IPS DF 19.7 (cell line): ENCODE measurements at regions not wholly inside any gene's neighbourhood (a gene's known extent, or its start where the extent isn't known, plus 50 kb on each side); places are given as distances from the start of the nearest gene placed in this dataset.
"Not testable (repeated sequence)": the region's sequence is repeated elsewhere in the genome, so short reads cannot be mapped to it uniquely, and the experiment has no call there.

Experiments used
- DNase-seq: peaks from one replicate; pipeline ENCODE4 v3.0.0-alpha.2; 2013; ENCODE audit warnings: low read depth, low spot score

DNA sequence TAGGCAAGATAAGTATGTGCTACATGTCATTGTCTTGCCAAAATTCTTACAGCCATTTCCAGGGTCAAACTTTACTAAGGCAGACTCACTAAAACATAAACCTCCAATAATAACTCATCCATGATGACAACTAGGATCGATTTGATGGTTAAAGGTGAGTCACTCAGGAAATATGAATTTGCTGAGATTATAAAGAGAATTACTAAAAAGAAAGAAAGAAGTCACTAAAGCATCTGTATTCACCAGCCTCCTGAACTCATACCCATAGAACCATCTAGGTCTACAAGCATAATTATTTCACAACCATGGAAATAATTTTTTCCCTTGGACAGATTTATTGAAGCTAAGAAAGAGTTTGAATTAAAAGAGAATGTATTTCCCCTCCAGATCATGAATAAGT is 258.6 kb downstream of the TLE1 start:
- no peak for DNase-seq

DNA sequence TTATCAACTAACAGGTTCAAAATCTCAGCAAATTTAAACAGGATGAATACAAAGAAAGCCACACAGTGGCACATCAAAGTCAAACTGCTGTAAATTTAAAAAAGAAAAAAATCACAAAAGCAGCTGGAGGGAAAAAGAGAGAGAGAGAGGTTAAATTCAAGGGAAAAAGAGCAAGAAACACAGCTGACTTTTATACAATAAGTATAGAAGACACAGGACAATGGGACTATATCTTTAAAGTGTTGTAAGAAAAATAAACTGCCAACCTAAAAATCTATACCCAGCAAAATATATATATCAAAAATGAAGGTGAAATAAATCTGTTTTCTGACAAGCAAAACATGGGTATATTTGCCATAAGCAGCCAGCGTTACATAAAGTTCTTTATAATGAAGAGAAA is 261.5 kb downstream of the TLE1 start:
- no peak for DNase-seq

DNA sequence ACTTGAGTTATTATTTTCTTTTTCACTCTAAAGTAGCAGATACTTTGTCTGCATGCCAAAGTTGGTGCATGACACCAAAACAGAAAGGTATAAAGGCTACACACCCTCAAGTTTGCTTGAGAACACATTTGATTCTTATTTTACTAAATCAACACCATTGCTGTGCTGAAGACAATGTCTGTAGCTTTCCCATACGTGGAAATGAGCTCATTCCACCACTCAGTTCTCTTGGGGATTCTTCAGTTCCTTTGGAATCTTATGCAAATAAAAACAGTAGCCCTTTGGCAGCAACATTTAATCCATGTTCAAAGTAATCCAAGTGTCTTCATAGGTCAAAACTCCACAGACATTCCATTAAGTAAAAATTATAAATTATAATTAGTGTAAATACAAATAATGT is 264.9 kb downstream of the TLE1 start:
- no peak for DNase-seq

DNA sequence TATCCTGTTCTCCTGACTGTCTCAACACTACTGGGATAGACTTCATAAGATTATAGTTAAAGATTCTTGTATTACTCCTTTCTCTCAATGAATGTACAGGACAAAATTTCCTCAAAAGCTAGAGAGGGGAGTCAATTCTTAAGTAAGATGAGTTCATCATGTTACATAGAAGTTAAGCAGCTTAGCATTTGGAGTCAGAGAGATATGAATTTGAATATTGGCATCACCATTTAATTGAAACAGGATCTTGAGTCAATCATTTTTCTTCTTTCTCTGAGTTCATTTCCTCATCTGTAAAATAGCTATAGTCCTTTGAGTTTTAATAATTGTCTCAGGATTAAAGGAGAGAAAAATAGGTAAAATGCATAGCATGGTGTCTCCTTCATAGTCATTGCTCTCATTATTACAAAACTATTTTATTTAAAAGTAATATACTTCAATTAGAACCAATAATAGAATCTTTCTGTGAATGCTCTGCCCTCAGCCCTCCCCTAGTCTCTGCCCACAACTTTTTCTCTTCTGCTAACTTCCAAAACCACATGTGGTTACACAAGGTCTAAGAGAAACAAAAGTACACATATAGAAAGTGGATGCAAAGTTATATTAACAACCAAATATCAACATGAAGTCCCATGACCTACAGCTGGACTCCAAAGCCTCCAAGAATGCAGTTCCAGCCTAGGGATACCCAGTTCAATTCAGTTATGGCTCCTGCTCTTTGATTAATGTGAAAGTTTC is 265.6 kb downstream of the TLE1 start:
- no peak for DNase-seq

DNA sequence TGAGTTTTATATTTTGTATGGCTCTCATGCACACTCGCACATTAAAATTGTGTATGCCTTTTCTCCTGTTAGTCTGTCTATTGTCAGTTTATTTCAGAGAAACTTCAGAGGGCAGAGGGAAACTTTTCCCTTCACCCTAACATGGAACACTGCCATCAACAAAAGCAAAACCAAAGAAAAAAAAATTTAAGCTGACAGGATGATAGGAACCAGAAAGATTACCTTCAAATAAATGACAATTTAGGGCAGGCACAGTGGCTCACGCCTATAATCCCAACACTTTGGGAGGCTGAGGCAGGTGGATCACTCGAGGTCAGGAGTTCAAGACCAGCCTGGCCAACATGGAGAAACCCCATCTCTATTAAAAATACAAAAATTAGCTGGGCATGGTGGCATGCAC is 268.3 kb downstream of the TLE1 start:
- DNase-seq: not testable (repeated sequence)

DNA sequence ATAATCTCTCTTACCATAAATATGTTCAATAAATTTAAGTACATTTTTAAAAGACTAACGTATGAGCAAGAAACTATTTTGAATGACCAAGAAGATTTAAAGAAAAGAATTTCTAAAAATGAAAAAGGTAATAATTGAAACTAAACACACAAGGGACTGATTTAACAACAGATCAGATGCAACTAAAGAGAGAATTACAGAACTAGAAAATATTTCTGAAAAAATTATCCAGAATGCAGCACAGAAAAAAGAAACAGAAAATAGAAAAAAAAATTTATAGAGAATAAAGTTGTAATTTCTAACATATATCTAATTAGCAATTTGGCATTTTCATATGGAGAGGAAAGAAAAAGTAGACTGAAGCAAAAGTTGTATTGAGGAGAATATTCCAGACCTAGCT is 269.3 kb downstream of the TLE1 start:
- DNase-seq: no peak

DNA sequence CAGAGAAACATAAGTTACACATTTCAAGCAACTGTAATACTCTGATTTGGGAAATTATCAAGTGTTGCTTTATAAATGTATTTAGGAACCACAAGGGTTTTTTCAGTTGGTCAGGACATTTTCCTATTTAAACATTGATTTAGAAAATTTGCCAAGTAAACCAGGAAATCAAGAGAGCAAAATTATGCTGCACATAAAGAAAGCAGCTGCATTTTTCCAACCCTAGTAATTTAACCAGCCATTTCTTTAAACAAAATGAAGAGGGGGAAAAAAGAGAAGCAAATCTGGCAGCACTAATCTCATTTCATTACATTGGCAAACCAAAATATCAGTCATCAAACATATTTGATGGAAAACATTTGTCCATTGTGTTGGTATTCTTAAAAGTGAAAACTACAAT is 271.4 kb downstream of the TLE1 start:
- no peak for DNase-seq

DNA sequence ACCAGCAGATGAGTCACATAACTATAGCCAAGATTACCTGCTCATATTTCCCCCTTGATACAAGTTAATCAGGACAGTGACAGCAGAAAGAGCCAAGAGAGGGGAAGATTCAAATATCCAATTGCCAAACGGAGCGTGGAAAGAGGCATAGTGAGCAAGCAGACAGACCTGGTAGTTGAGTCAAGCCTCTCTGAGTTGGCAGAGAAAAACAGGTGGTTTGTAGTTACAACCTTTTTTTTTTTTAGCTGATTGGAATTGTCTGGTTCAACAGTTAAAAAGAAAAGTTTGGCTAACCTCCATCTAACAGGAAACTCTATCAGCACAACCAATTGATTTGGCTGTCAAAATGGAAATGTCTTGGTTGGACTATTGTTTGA is 272.1 kb downstream of the TLE1 start:
- DNase-seq: no peak

DNA sequence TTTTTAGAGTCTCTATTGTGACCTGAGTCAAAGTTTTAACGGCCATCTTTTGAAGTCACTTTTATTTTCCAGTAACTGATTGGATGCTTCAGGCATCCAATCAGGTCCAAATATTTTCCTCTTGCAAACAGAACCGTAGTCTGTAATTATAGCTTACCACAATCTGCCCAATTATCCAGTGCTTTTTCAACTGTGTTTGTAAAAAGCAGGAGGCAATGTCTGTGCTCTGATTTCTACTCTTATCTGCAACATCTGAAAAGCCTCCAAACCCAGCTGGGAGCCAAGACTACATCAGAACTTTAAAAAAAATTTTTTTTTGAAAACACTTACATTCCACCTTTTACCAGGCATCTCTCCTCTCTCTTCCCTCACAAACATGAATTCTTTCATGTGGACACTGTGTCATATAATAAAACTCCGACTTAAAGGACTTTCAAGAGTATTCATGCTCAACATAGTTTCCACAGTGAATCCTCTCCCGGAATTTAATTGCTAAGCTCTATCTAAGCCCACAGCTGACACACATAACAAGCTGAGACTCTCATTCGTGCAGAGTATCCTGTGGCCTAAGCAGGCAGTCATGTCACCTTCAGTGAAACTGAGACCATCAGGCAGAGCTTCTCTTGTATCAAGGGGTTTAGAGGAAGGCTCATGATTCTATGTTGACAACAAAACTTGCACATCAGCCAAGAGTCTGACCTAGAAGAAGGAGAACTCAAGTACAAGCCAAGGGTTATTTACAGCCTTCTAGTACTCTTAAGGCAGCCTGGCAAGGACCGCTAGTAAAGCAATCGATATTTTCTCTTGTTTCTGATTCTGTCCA is 272.7 kb downstream of the TLE1 start:
- no peak for DNase-seq

DNA sequence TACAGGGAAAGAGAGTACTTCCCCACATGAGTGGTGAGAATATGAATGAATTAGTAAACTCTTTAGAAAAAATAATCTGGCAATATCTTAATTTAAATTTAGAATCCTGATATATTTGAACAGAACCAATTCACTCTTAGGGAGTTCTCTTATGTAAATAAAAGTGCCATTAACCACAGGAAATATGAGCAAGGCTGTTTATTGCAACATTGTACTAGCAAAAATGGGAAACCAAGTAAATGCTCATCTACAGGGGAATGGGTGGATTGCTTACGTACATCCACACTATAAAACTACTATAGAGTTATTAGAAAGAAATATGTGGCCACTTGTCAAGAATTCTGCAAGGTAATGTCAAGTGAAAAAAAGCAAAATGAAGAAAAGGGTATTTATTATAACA is 274.5 kb downstream of the TLE1 start:
- DNase-seq: no peak

DNA sequence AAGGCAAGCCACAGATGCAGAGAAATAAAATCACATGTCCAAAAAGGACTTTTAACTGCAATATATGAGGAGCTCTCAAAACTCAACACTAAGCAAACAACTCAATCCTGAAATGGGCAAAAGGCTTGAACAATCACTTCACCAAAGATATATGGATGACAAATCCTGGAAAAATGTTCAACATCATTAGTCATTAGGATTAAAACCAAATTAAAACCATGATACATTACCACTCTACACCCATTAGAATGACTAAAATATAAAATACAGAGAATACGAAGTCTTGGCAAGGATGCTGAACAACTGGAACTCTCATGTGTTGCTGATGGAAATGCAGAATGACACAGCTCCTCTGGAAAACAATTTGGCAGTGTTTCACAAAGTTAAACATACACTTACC is 277.4 kb downstream of the TLE1 start:
- no peak for DNase-seq

DNA sequence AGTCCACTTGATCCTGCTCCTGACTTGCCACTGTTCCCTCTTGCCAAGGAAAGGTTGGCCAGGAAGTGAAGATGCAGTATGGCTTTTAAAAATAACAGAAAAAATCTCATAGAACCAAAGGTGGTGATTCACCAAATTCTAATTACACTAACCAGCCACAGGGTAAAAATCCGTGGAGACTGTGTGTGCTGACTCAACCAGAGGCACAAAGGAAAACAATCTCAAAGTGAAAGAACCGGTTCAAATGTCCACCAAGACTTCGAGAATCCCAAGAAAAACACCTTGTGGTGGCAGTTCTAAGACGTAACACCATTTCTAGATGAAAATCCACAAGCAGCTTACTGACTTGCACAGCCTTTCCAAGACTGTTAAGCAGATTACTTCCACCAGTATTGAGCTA is 279.1 kb downstream of the TLE1 start:
- DNase-seq: no peak

DNA sequence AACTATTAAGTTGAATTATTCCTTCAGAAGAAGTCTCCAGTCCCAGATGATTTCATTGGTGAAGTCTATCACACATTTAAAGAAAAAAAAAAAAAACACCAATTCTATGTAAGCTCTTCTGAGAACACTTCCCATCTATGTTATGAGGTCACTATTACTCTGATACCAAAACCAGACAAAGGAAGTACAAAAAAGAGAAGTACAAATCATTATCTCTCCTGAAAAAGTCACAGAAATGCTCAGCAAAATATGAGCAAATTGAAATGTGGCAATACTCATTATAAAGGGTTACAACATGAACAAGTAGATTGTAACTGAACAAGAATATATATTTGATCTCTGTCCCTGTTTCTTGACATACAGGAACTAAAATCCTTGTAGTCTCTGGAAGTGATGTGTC is 280.4 kb downstream of the TLE1 start:
- no peak for DNase-seq

DNA sequence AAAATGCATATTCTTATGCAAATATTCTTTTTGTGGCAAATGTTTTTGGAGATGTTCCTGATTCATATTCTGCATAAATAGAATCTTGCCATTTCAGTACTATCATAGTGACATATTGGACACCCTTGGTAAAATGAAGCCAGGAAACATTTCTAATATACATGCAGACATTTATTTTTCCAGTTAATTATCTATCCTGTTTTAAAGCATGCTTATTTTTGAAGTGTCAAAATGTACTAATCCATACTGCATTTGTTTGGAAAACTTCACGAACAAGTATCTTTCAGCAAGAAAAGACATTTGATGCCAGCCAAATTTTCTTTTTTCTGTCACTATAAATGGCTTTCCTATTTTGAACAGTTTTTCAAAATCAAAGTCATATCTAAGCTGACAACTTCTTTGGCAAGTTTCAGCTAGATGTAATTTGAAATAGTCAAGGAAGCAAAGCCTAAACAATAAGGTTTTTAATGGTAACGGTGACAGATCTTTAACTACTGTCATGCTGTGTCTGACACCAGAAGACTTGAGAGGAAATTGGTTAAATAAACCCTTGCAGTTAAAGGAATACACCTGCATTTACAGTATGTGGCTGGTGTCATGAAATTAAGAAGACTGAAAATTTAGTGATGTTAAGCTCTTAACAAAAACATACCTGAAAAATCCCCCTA is 284.3 kb downstream of the TLE1 start:
- DNase-seq: no peak

DNA sequence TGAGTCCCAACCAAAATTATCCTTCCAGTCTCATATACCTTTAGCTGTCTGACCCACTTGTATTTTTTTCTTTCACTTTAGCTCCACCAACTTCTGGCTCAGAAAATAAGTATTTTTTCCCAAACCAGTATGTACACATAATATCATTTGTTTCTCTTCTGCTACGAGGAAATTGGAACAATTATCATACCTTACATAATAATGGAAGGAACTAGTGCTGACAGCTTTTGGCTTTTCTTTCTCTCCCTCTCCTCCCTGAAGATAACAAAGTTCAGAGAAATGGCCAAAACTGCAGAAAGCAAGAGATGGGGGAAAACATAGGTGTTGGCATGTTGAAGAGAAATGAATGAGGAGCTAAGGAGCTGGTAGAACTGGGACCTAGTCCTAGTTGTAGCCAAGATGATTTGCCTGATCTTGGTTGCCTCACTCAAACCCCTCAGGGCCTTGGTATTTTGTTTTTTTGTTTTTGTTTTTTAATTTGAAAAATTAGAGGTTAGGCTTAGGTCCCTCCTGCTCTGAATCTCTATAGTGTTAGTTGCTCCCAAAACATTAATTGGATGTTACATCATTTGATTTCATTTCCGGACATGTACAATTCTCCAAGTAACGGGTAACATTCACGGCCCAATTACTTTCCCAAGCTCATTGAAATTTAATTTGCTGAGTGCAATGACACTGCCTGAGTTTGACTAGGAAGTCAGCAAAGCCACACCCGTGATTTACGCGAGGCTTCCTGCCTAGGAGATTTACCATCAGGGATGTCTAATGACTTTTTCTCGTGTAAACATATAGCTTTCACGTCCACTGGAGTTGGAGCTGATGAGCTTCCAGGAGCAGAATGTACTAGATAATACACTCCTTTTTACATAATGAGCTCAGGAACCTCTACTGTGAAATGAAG is 291.6 kb downstream of the TLE1 start:
- DNase-seq: no peak

DNA sequence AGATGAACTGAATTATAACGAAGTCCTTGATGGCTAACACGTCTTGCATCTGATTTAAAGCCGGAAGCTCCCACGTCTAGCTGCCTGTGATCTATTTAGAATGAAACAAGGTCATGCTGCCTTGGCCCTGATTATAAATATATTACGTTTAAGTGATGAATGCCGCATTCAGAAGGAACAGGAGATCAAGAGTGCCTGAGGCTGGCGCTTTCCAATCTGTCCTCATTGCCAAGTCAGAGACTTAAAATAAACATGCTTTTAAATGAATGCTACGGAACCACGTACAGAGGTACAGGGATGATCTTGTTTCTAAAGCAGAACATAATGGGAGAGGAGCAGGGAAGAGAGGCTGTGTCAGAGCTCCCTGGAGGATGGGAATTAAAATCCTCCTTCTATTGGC is 292.8 kb downstream of the TLE1 start:
- DNase-seq: no peak

DNA sequence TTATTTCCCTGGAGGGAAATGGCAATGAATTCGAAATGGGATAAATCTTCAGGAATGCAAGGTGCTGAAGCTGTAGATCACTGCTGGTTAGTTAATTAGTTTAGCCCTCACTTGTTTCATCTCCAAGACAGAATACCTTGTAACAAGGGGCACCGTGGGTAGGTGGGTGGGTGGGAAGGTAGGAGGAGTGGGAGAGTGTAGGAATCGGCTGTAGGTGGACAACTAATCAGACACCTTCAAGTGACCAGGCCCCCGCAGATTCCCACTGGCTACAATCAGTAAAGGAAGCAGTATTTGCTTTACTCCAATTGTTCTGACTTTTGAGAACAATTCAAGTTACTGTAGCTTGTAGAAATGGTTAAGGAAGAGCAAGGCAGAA is 293.7 kb downstream of the TLE1 start:
- no peak for DNase-seq

DNA sequence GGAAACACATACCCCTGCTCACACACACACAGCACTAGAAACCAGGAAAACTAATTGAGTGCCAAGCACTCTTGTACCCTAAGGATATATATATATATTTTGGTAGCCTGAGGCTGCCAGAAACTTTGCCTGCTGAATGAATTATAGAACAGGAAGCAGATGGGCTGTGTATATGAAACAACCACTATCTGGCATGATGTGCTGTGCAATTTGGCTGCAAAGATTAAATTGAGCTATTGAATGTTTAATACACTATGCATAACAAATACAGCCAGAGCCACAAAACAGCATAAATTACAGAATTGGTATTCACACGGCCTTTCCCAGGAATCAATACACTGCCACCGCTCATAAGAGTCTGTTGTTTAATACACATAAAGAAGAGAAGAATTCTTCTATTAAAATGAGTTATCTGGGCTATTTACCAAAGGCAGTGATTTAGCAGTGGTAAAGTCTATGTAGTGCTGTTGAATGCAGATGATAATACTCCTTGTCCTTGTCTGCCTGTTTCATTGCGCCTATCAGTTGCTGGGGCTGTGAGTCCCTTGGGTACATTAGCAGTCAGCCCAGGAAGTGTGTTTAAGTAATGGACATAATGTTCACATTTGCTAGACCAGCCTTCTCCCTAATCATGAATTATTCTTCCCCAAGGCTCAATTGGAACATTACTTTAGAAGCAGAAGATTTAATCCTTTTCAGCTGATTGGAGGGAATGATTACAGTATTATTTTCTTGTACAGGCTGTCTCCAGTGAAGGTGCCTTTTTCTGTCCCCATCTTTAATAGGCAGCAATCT is 294.3 kb downstream of the TLE1 start:
- DNase-seq: no peak

DNA sequence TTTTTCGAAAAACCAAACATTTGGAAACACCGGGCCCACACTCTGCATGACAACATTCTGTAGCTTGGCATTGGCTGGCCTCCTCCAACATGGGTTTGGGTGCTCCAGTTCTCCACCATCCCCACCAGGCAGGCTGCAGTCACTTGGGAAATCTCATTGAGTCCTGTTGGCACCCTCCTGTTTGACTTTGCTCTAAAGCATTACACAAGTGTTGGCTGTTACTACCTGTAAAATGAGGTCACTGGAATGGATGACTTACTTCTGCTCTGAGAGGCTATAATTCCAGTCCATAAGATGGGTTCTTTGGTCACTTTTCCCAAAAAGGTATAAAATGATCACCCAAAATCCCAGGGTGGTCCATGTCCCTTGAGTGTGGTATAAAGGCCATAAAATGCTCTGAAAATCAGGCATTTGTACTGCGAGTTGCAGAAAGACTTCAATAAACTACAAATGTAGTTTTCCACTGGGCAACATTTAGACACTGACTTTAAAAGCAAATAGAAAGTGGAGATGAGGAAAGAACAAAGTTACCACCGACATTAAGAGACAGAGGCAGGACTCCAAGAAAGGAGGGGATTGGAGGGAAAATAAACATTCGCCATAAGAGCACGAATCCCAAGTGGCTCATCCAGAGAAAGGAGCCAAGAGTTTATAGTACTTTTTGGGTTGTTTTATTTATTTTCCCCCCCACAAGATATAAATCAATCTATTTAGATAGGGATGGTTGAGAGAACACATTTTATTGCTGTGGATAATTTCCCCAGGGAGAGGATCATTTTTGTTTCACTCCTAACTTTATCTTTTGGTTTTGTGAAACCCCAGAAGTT is 295.1 kb downstream of the TLE1 start:
- no peak for DNase-seq

DNA sequence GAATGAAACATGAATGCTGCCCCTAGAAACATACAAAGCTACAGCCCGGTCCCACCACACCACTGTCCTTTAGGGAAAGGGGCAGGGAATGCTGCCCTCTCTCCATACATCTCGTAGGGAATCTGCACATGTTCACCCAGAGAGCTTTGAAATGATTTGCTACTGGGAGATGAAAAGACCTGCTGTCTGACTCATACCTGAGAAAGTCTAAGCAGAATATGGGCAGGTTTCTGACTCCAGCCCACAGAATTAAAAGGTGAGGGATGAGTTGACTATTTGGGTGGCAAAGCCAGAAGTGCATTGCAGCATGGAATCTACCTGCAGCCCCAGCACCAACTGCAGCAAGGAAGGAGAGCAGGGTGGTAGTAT is 297.9 kb downstream of the TLE1 start:
- DNase-seq: no peak
